GM19043 (cell line): ENCODE measurements at regions not wholly inside any gene's neighbourhood (a gene's known extent, or its start where the extent isn't known, plus 50 kb on each side); places are given as distances from the start of the nearest gene placed in this dataset.
"Not testable (repeated sequence)": the region's sequence is repeated elsewhere in the genome, so short reads cannot be mapped to it uniquely, and the experiment has no call there.

Experiments used
- ATAC-seq: cut with Tn5 transposase; IDR thresholded peaks from one replicate; pipeline ENCODE4 v1.9.1; 2021; ENCODE audit warnings: low read depth; ENCODE audit not compliant: unreplicated experiment

GRCh38 chr4:187046471-187046870, 322.8 kb upstream of the FAT1 start:
- ATAC-seq: no peak

GRCh38 chr4:187059021-187059420, 335.4 kb upstream of the FAT1 start:
- ATAC-seq: no peak

- no peak for ATAC-seq
These were observed 336.2 kb upstream of the FAT1 start for GRCh38 chr4:187059895-187060294.

GRCh38 chr4:187060551-187060950, 336.9 kb upstream of the FAT1 start:
- ATAC-seq: no peak

GRCh38 chr4:187063251-187063650, 339.6 kb upstream of the FAT1 start:
- ATAC-seq: no peak

- ATAC-seq: no peak
These were observed 340.4 kb upstream of the FAT1 start for GRCh38 chr4:187064033-187064432.

GRCh38 chr4:187065396-187065795, 341.7 kb upstream of the FAT1 start:
- ATAC-seq: no peak

GRCh38 chr4:187065806-187066205, 342.1 kb upstream of the FAT1 start:
- no peak for ATAC-seq

- ATAC-seq: no peak
These were observed 345.7 kb upstream of the FAT1 start for GRCh38 chr4:187069398-187069797.

- ATAC-seq: no peak
These were observed 346.5 kb upstream of the FAT1 start for GRCh38 chr4:187070158-187070557.

- ATAC-seq: no peak
These were observed 347.1 kb upstream of the FAT1 start for GRCh38 chr4:187070740-187071139.

GRCh38 chr4:187071946-187072600, 348.4 kb upstream of the FAT1 start:
- ATAC-seq: no peak

- ATAC-seq: no peak
These were observed 350.2 kb upstream of the FAT1 start for GRCh38 chr4:187073820-187074219.

- ATAC-seq: no peak
These were observed 351.9 kb upstream of the FAT1 start for GRCh38 chr4:187075514-187075913.

- ATAC-seq: no peak
These were observed 354.2 kb upstream of the FAT1 start for GRCh38 chr4:187077744-187078401.

GRCh38 chr4:187084701-187085100, 361.0 kb upstream of the FAT1 start:
- no peak for ATAC-seq

GRCh38 chr4:187085339-187085738, 361.7 kb upstream of the FAT1 start:
- ATAC-seq: no peak

GRCh38 chr4:187086151-187086550, 362.5 kb upstream of the FAT1 start:
- ATAC-seq: no peak

- no peak for ATAC-seq
These were observed 364.6 kb upstream of the FAT1 start for GRCh38 chr4:187088070-187088799.

- no peak for ATAC-seq
These were observed 366.7 kb upstream of the FAT1 start for GRCh38 chr4:187090401-187090800.

GRCh38 chr4:187090832-187091231, 367.2 kb upstream of the FAT1 start:
- ATAC-seq: not testable (repeated sequence)

- ATAC-seq: no peak
These were observed 370.5 kb upstream of the FAT1 start for GRCh38 chr4:187094144-187094543.
